ENCODE measurements at regions not wholly inside any gene's neighbourhood (a gene's known extent, or its start where the extent isn't known, plus 50 kb on each side); places are given as distances from the start of the nearest gene placed in this dataset.

GRCh38 chr2:71929482-71929772, 218.2 kb downstream of the CYP26B1 start:
- Histone ChIP-seq H2AFZ (no peak overlapping the region), H4K20me1 (ENCODE audit: insufficient read depth) (no peaks in the 10 kb centered on the region), H3K4me3 (no peak overlapping the region), H3K79me2 (ENCODE audit: insufficient read depth) (no peaks in the 10 kb centered on the region), H3K9me2 (ENCODE audit: insufficient read depth) (no peaks in the 10 kb centered on the region), H3K9ac (no peak overlapping the region), H3F3A (ENCODE audit: insufficient read depth) (peaks cover 19% of the 10 kb centered on the region), H3K4me1 (ENCODE audit: insufficient read depth) (peaks cover 38% of the 10 kb centered on the region), H3K4me2 (ENCODE audit: unreplicated experiment) (no peak overlapping the region), H3K27me3 (replicated peaks; ENCODE audit: insufficient read depth) (no peaks in the 10 kb centered on the region), H3K27ac (peak overlapping the region; percentile 55; the same call in 1 of the 2 replicates), H3K9me3 (ENCODE audit: low read depth) (no peaks in the 10 kb centered on the region), H3K36me3 (ENCODE audit: low read depth) (no peaks in the 10 kb centered on the region)
- WGBS, 2 experiments (ENCODE audit: low coverage in 1 of 2, low lambda C conversion rate in 2 of 2, missing lambda C conversion rate in 2 of 2) = 94 to 100% methylated on average over 2 of the region's 2 CpGs
- in situ Hi-C loops (cut with MboI) = no loop called here
- no peak for TF ChIP-seq EZH2phosphoT487 (IDR thresholded peaks at IDR 0.05; ENCODE audit: insufficient read depth, low read depth)
- no peak for TF ChIP-seq EZH2 (IDR thresholded peaks at IDR 0.05; ENCODE audit: insufficient read depth, poor library complexity, severe bottlenecking)
- no peak for DNase-seq

- no peak overlapping the region for H3K4me3 ChIP-seq
- H3K9me3 ChIP-seq (ENCODE audit: low read depth) = no peaks in the 10 kb centered on the region
- no peak overlapping the region for H3K27ac ChIP-seq
- H4K20me1 ChIP-seq (ENCODE audit: insufficient read depth) = no peaks in the 10 kb centered on the region
- H3K9me2 ChIP-seq (ENCODE audit: insufficient read depth) = no peaks in the 10 kb centered on the region
- H3F3A ChIP-seq (ENCODE audit: insufficient read depth) = peaks cover 17% of the 10 kb centered on the region
- no peak overlapping the region for H2AFZ ChIP-seq
- in situ Hi-C loops (cut with MboI) = no loop called here
- DNase-seq = no peak
- no peaks in the 10 kb centered on the region for H3K36me3 ChIP-seq (ENCODE audit: low read depth)
- no peak for TF ChIP-seq EZH2 (IDR thresholded peaks at IDR 0.05; ENCODE audit: insufficient read depth, poor library complexity, severe bottlenecking)
- no peak for TF ChIP-seq EZH2phosphoT487 (IDR thresholded peaks at IDR 0.05; ENCODE audit: insufficient read depth, low read depth)
- H3K4me2 ChIP-seq (ENCODE audit: unreplicated experiment) = no peak overlapping the region
- no peaks in the 10 kb centered on the region for H3K27me3 ChIP-seq (replicated peaks; ENCODE audit: insufficient read depth)
- H3K79me2 ChIP-seq (ENCODE audit: insufficient read depth) = no peaks in the 10 kb centered on the region
- peaks cover 33% of the 10 kb centered on the region for H3K4me1 ChIP-seq (ENCODE audit: insufficient read depth)
- WGBS, 2 experiments (ENCODE audit: low coverage in 1 of 2, low lambda C conversion rate in 2 of 2, missing lambda C conversion rate in 2 of 2) = 98 to 99% methylated on average over 11 of the region's 11 CpGs
- no peak overlapping the region for H3K9ac ChIP-seq
Measured at GRCh38 chr2:71928734-71929481, 218.8 kb downstream of the CYP26B1 start.

- no peak overlapping the region for H3K27ac ChIP-seq
- peak; percentile 38 for DNase-seq
- in situ Hi-C loops (cut with MboI) = no loop called here
Measured at GRCh38 chr2:71927757-71928715, 219.6 kb downstream of the CYP26B1 start.

GRCh38 chr2:71926876-71927756, 220.5 kb downstream of the CYP26B1 start:
- no peak overlapping the region for H2AFZ ChIP-seq
- in situ Hi-C loops (cut with MboI) = no loop called here
- DNase-seq = no peak
- H3K9me2 ChIP-seq (ENCODE audit: insufficient read depth) = no peaks in the 10 kb centered on the region
- no peaks in the 10 kb centered on the region for H3K9me3 ChIP-seq (ENCODE audit: low read depth)
- WGBS, 2 experiments (ENCODE audit: low coverage in 1 of 2, low lambda C conversion rate in 2 of 2, missing lambda C conversion rate in 2 of 2) = 92 to 93% methylated on average over 16 of the region's 16 CpGs
- TF ChIP-seq EZH2phosphoT487 (IDR thresholded peaks at IDR 0.05; ENCODE audit: insufficient read depth, low read depth) (no peak), EZH2 (IDR thresholded peaks at IDR 0.05; ENCODE audit: insufficient read depth, poor library complexity, severe bottlenecking) (no peak)
- peaks cover 17% of the 10 kb centered on the region; the same call in 1 of the 2 replicates for H3F3A ChIP-seq (ENCODE audit: insufficient read depth)
- no peaks in the 10 kb centered on the region for H3K36me3 ChIP-seq (ENCODE audit: low read depth)
- peaks cover 40% of the 10 kb centered on the region for H3K4me1 ChIP-seq (ENCODE audit: insufficient read depth)
- H3K27ac ChIP-seq = no peak overlapping the region
- no peaks in the 10 kb centered on the region for H3K27me3 ChIP-seq (replicated peaks; ENCODE audit: insufficient read depth)
- H3K4me2 ChIP-seq (ENCODE audit: unreplicated experiment) = no peak overlapping the region
- no peaks in the 10 kb centered on the region for H4K20me1 ChIP-seq (ENCODE audit: insufficient read depth)
- no peak overlapping the region for H3K9ac ChIP-seq
- H3K4me3 ChIP-seq = no peak overlapping the region
- no peaks in the 10 kb centered on the region for H3K79me2 ChIP-seq (ENCODE audit: insufficient read depth)

More at GRCh38 chr2:71927757-71928715, 219.6 kb downstream of the CYP26B1 start:
- Histone ChIP-seq H2AFZ (no peak overlapping the region), H3K27me3 (replicated peaks; ENCODE audit: insufficient read depth) (no peaks in the 10 kb centered on the region), H3K9ac (no peak overlapping the region), H4K20me1 (ENCODE audit: insufficient read depth) (no peaks in the 10 kb centered on the region), H3F3A (ENCODE audit: insufficient read depth) (peaks cover 17% of the 10 kb centered on the region; the same call in 1 of the 2 replicates), H3K9me3 (ENCODE audit: low read depth) (no peaks in the 10 kb centered on the region), H3K9me2 (ENCODE audit: insufficient read depth) (no peaks in the 10 kb centered on the region), H3K79me2 (ENCODE audit: insufficient read depth) (no peaks in the 10 kb centered on the region), H3K4me2 (ENCODE audit: unreplicated experiment) (no peak overlapping the region), H3K36me3 (ENCODE audit: low read depth) (no peaks in the 10 kb centered on the region), H3K4me3 (no peak overlapping the region), H3K4me1 (ENCODE audit: insufficient read depth) (peaks cover 36% of the 10 kb centered on the region)
- TF ChIP-seq EZH2phosphoT487 (IDR thresholded peaks at IDR 0.05; ENCODE audit: insufficient read depth, low read depth) (no peak), EZH2 (IDR thresholded peaks at IDR 0.05; ENCODE audit: insufficient read depth, poor library complexity, severe bottlenecking) (no peak)
- 92 to 93% methylated on average over 10 of the region's 10 CpGs for WGBS, 2 experiments (ENCODE audit: low coverage in 1 of 2, low lambda C conversion rate in 2 of 2, missing lambda C conversion rate in 2 of 2)

Measured in GM23248 (cell line).